Occipital lobe (tissue), 1 donor: ENCODE measurements at regions not wholly inside any gene's neighbourhood (a gene's known extent, or its start where the extent isn't known, plus 50 kb on each side); places are given as distances from the start of the nearest gene placed in this dataset.
"Not testable (repeated sequence)": the region's sequence is repeated elsewhere in the genome, so short reads cannot be mapped to it uniquely, and the experiment has no call there.

ENCODE experiments used
- DNase-seq: peaks from one replicate; lab custom pipeline; 2025; lab: John Stamatoyannopoulos, UW

DNA sequence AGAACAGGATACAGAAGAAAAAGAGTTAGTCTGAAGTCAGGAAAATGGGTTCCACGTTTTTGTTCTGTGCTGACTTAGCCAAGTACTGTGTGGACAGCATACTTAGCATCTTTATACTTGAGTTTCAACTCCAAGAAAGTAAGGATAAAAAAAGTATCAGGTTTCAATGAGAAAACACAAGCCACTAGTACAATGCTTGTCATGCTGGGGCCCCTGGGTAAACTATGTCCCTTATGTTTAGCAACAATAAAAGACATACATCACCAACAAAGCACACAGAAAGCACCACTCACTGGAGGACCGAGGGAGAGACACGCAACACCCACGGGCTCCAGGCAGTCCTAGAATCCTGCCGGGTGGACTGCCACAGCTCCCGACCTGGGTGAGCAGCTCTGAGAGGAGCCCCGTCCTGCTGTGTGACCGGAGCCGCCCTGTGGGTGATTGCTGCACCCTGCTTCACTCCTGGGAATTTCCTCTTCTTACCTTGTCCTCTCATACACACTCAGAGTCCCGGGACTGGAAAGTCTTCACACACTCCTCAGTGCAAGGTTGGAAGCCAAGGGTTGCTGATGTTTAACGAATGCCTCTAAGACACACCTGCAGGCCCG is 890.5 kb downstream of the BRD1 start:
- no peak for DNase-seq

GRCh38 chr22:48936391-48936790 is 891.3 kb downstream of the BRD1 start:
- DNase-seq, result no peak

DNA sequence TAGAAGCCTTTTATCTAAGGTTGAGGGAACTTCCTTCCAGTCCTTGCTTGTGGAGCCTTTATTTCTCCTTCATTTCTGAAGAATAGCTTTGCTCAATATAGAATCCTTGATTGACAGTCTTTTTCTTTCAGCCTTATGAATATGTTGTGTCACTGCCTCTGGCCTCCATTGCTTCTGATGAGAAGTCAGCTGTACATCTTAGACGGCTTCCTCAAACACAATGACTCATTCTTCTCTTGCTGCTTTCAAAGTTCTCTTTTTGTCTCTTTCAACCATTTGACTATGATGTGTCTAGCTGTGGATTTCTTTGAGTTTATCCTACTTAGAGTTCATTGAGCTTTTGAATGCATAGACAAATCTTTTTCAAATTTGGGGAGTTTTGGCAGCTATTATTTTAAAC is 893.2 kb downstream of the BRD1 start:
- no peak for DNase-seq

DNA sequence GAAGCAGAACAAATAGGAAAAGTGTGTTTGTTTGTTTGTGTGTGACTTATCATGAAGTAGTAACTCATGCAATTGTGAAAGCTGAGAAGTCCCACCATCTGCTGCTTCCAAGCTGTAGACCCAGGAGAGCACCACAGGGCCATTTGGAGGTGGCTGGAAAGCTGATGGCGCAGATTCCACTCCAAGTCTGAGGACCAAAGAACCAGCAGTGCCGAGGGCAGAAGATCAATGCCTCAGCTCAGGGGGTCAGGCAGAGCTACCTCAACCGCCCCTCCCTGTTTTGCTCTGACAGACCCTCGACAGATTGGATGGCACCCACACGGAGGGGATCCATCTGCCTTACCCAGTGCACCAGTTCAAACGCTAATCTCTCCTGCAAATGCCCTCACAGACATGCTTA is 896.2 kb downstream of the BRD1 start:
- no peak for DNase-seq

DNA sequence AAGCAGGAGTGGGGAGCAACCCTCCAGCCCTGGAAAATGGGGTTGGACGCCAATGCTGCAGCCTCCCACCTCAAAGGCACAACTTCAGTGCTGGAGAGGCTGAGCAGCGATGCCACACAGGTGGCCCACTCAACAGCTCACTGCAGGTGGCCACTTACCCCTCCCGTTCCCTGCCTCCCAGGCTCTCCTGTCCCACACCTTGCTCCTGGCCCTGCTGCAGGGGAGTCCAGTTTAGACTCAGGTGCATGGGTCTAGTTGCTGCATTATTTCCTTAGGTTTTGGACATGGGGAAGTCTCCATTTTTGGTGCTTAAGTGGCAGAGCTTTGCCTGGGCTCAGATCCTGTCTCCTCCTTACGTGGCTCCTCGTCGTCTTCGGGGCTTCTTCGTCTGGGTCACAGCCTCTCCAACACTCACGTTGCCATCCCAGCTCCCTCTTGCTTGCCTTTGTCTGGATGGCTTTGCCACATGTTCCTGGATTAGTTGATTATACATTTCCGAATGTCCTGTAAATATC is 898.3 kb downstream of the BRD1 start:
- DNase-seq, result no peak

GRCh38 chr22:48927591-48927990 is 900.1 kb downstream of the BRD1 start:
- no peak for DNase-seq

DNA sequence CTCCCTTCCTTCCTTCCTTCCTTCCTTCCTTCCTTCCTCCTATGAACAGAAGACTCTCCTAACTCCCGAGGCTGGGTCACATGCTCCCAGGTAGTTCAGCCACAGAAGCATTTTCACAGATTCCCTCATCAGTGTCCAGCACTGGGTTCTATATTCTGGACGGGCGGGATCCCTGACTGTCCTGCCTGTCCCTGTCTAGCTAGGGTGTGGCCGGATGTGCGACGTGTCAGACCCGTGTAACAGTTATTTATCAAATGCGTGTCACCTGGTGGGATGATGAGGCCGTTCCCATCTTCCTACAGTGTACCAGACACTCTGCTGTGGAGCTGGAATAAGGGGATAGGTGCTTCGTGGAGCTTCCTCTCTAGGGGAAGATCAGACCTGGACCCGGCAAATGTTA is 901.0 kb downstream of the BRD1 start:
- no peak for DNase-seq

GRCh38 chr22:48926136-48926535 is 901.5 kb downstream of the BRD1 start:
- no peak for DNase-seq

- DNase-seq, result no peak
These were observed 902.2 kb downstream of the BRD1 start for GRCh38 chr22:48925450-48925849.

DNA sequence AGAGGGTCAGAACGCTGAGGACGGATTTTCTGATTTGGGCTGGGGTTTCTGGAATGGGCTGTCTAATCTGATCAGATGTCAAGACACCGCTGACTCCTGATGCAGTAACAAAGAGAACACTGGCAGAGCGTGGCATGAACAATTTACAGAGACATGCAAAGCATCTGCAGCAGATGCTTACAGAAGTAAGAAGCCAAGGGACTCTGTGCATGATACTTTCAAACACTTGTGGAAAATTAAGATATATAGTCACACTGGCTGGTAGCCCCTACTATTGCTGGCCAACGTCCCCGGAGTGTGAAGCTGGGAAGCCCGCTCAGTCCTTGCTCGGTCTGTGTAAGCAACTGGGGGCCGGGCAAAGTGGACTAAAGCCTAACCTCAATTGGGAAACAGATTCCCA is 903.7 kb downstream of the BRD1 start:
- DNase-seq, result no peak

GRCh38 chr22:48923165-48923865 is 904.4 kb downstream of the BRD1 start:
- no peak for DNase-seq

GRCh38 chr22:48921411-48921903 is 906.2 kb downstream of the BRD1 start:
- DNase-seq, result peak; percentile 58

DNA sequence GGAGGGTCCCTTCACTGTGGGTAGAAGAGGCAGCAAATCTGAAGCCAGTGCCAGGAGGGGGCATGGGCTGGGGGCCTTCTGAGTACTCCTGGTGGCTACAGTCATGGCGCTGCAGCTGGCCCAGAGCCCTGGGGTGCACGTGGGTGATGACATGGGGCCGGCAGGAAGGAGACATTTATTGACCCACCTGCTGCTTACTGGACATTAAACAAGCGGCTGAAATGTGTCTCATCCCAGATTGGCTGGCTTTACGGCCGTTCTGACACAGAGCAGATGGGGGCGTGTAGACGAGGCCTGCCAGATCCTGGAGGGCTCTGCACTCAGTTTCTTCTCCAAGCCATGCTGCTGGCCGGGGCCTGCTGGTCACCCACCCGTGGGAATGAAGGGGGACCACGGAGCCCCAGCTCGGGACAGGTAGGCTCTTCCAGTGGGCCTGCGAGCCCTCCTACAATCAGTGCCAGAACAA is 906.9 kb downstream of the BRD1 start:
- DNase-seq, result no peak

GRCh38 chr22:48919851-48920589 is 907.7 kb downstream of the BRD1 start:
- no peak for DNase-seq

- DNase-seq, result no peak
These were observed 908.5 kb downstream of the BRD1 start for GRCh38 chr22:48919187-48919590.

GRCh38 chr22:48918585-48919186 is 909.0 kb downstream of the BRD1 start:
- no peak for DNase-seq

DNA sequence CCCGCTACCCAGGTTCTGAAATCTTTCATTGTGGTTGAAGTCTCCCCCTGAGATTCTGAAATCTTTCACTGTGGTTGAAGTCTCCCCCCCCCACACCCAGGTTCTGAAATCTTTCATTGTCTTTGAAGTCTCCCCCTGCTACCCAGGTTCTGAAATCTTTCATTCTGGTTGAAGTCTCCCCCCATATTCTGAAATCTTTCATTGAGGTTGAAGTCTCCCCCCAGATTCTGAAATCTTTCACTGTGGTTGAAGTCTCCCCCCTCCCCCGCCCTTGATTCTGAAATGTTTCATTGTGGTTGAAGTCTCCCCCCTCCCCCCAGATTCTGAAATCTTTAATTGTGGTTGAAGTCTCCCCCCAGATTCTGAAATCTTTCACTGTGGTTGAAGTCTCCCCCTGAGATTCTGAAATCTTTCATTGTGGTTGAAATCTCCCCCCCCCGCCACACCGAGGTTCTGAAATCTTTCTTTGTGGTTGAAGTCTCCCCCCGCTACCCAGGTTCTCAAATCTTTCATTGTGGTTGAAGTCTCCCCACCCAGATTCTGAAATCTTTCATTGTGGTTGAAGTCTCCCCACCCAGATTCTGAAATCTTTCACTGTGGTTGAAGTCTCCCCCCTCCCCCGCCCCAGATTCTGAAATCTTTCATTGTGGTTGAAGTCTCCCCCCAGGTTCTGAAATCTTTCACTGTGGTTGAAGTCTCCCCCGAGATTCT is 915.2 kb downstream of the BRD1 start:
- not testable (repeated sequence) for DNase-seq

- not testable (repeated sequence) for DNase-seq
These were observed 916.0 kb downstream of the BRD1 start for GRCh38 chr22:48911647-48912046.

- not testable (repeated sequence) for DNase-seq
These were observed 916.6 kb downstream of the BRD1 start for GRCh38 chr22:48911067-48911466.

- no peak for DNase-seq
These were observed 919.1 kb downstream of the BRD1 start for GRCh38 chr22:48908547-48908946.

DNA sequence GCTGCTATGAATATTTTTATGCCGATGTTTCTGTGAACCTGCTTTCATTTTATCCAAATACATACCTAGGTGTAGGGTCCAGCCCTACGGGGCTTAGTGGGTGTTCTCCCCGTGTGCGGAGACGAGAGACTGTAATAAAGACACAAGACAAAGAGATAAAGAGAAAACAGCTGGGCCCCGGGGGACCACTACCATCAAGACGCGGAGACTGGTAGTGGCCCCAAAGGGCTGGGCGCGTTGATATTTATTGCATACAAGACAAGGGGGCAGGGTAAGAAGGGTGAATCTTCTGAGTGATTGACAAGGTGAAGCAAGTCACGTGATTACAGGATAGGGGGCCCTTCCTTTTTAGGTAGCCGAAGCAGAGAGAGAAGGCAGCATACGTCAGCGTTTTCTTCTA is 920.1 kb downstream of the BRD1 start:
- DNase-seq, result no peak
